NCI-H1092 treated with DMSO at 0.1 percent for 48 hours (cell line): ENCODE measurements at regions not wholly inside any gene's neighbourhood (a gene's known extent, or its start where the extent isn't known, plus 50 kb on each side); places are given as distances from the start of the nearest gene placed in this dataset.

ENCODE experiments used
- DNase-seq: peaks from one replicate; lab custom pipeline; 2025; lab: John Stamatoyannopoulos, UW

GRCh38 chr2:145649061-145649460 lies 1129.1 kb upstream of the ZEB2 start:
- DNase-seq = no peak

- no peak for DNase-seq
These were observed 1124.9 kb upstream of the ZEB2 start for GRCh38 chr2:145644820-145645302.

GRCh38 chr2:145638675-145639074 lies 1118.8 kb upstream of the ZEB2 start:
- no peak for DNase-seq

- DNase-seq = no peak
These were observed 1115.9 kb upstream of the ZEB2 start for GRCh38 chr2:145635706-145636427.

- DNase-seq = no peak
These were observed 1111.6 kb upstream of the ZEB2 start for GRCh38 chr2:145631561-145631960.

GRCh38 chr2:145626301-145626700 lies 1106.4 kb upstream of the ZEB2 start:
- no peak for DNase-seq

GRCh38 chr2:145625111-145625510 lies 1105.2 kb upstream of the ZEB2 start:
- DNase-seq = no peak

GRCh38 chr2:145623136-145623535 lies 1103.2 kb upstream of the ZEB2 start:
- no peak for DNase-seq

- DNase-seq = no peak
These were observed 1102.4 kb upstream of the ZEB2 start for GRCh38 chr2:145622285-145622684.

GRCh38 chr2:145617906-145618305 lies 1098.0 kb upstream of the ZEB2 start:
- DNase-seq = no peak

- no peak for DNase-seq
These were observed 1097.5 kb upstream of the ZEB2 start for GRCh38 chr2:145617420-145617819.

GRCh38 chr2:145615626-145616025 lies 1095.7 kb upstream of the ZEB2 start:
- no peak for DNase-seq

GRCh38 chr2:145609951-145610350 lies 1090.0 kb upstream of the ZEB2 start:
- no peak for DNase-seq

GRCh38 chr2:145601361-145601925 lies 1081.5 kb upstream of the ZEB2 start:
- peak; percentile 33 for DNase-seq

GRCh38 chr2:145600811-145601210 lies 1080.9 kb upstream of the ZEB2 start:
- DNase-seq = no peak

GRCh38 chr2:145599756-145600155 lies 1079.8 kb upstream of the ZEB2 start:
- DNase-seq = no peak

GRCh38 chr2:145598434-145598833 lies 1078.5 kb upstream of the ZEB2 start:
- DNase-seq = no peak

GRCh38 chr2:145597809-145598208 lies 1077.9 kb upstream of the ZEB2 start:
- no peak for DNase-seq

GRCh38 chr2:145597006-145597405 lies 1077.1 kb upstream of the ZEB2 start:
- no peak for DNase-seq

- no peak for DNase-seq
These were observed 1076.5 kb upstream of the ZEB2 start for GRCh38 chr2:145596416-145596815.

- no peak for DNase-seq
These were observed 1075.4 kb upstream of the ZEB2 start for GRCh38 chr2:145595296-145595695.

GRCh38 chr2:145593991-145594614 lies 1074.2 kb upstream of the ZEB2 start:
- DNase-seq = no peak

- DNase-seq = no peak
These were observed 1073.4 kb upstream of the ZEB2 start for GRCh38 chr2:145593280-145593679.
